Sigmoid colon (tissue), 4 donors: ENCODE measurements at regions not wholly inside any gene's neighbourhood (a gene's known extent, or its start where the extent isn't known, plus 50 kb on each side); places are given as distances from the start of the nearest gene placed in this dataset.

Source experiments
- POLR2AphosphoS5 ChIP-seq, 4 donors: sonication (generic); formaldehyde crosslinking; IDR thresholded peaks; one replicate each; pipeline ENCODE4 v1.6.1; 2017; ENCODE audit warnings: antibody characterized with exemption in 4 of 4
- TF ChIP-seq, protein P1 (sequence below), 4 experiments: fragments of 450-650 bp in 3 of 4; fragments of 200-600 bp in 1 of 4; IDR thresholded peaks; one replicate each; pipeline ENCODE4 v1.5.1; 2016 to 2019; ENCODE audit warnings: antibody characterized with exemption in 4 of 4, mild to moderate bottlenecking in 3 of 4, moderate library complexity in 2 of 4

DNA sequence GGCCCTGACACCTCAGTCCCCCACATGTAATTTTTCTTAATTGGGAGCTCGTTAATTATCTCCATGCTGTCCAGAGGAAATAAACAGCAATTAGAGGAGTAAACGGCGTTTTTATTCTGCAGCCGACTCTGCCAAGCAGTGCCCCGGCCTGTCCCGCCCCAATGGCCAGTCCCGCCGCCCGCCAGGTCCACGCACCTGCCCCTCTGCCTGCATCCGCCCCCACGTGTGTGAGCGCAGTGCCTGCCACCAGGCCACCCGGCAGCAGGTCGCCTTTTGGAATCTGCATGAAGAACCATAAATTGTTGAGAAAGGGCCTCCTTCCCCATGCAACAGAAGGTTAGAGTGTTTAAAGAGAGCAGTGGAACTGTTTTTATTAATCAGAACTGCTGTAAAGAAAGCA, 87.5 kb upstream of the LINGO1 start:
- TF ChIP-seq, protein P1, sequence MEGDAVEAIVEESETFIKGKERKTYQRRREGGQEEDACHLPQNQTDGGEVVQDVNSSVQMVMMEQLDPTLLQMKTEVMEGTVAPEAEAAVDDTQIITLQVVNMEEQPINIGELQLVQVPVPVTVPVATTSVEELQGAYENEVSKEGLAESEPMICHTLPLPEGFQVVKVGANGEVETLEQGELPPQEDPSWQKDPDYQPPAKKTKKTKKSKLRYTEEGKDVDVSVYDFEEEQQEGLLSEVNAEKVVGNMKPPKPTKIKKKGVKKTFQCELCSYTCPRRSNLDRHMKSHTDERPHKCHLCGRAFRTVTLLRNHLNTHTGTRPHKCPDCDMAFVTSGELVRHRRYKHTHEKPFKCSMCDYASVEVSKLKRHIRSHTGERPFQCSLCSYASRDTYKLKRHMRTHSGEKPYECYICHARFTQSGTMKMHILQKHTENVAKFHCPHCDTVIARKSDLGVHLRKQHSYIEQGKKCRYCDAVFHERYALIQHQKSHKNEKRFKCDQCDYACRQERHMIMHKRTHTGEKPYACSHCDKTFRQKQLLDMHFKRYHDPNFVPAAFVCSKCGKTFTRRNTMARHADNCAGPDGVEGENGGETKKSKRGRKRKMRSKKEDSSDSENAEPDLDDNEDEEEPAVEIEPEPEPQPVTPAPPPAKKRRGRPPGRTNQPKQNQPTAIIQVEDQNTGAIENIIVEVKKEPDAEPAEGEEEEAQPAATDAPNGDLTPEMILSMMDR (IDR thresholded peaks at IDR 0.05) = no peak
- no peak for TF ChIP-seq POLR2AphosphoS5 (IDR thresholded peaks at IDR 0.05)
